Right lobe of liver (tissue), 6 donors: ENCODE measurements at regions not wholly inside any gene's neighbourhood (a gene's known extent, or its start where the extent isn't known, plus 50 kb on each side); places are given as distances from the start of the nearest gene placed in this dataset.

ENCODE experiments used
- ATAC-seq, 4 donors: fragments of 200-7000 bp; cut with Tn5 transposase; one replicate each; pipeline ENCODE4 v1.9.1; 2020; ENCODE audit warnings: mild to moderate bottlenecking in 4 of 4, moderate library complexity in 4 of 4
- DNase-seq, 3 donors: peaks; one replicate each; pipeline ENCODE4 v3.0.0-alpha.2; 2020
- H3K27ac ChIP-seq, 3 donors: fragments of 200-600 bp; one replicate each; pipeline ENCODE4 v1.8.0; 2022
- H3K27me3 ChIP-seq, 2 donors: fragments of 200-600 bp; one replicate each; pipeline ENCODE4 v1.8.0; 2022
- H3K36me3 ChIP-seq, 4 donors: fragments of 200-600 bp; sonication (generic) in 1 of 4; one replicate each; pipeline versions ENCODE4 v1.5.1 to v1.8.0; 2017 to 2022; ENCODE audit warnings: control low read depth in 1 of 4
- H3K4me1 ChIP-seq, 4 donors: fragments of 200-600 bp; sonication (generic) in 1 of 4; one replicate each; pipeline versions ENCODE4 v1.5.1 to v1.8.0; 2017 to 2022; ENCODE audit warnings: control low read depth in 1 of 4
- H3K4me3 ChIP-seq, 3 donors: fragments of 200-600 bp; one replicate each; pipeline ENCODE4 v1.8.0; 2022
- H3K9me3 ChIP-seq, 4 donors: fragments of 200-600 bp; sonication (generic) in 1 of 4; one replicate each; pipeline versions ENCODE4 v1.5.1 to v1.8.0; 2017 to 2022; ENCODE audit warnings: control low read depth in 1 of 4
- CTCF ChIP-seq, 4 donors: fragments of 200-600 bp in 3 of 4; fragments of 450-650 bp in 1 of 4; IDR thresholded peaks; one replicate each; pipeline versions ENCODE4 v1.5.1 to v1.8.0; 2016 to 2022; ENCODE audit warnings: antibody characterized with exemption in 4 of 4, mild to moderate bottlenecking in 2 of 4
- POLR2A ChIP-seq: fragments of 450-650 bp; IDR thresholded peaks from one replicate; pipeline ENCODE4 v1.6.1; 2017; ENCODE audit warnings: antibody characterized with exemption, mild to moderate bottlenecking
- WGBS: methylation state at CpG from one replicate; pipeline ENCODE4 v1.1.6; 2018; ENCODE audit warnings: low coverage, low lambda C conversion rate; ENCODE audit not compliant: insufficient coverage; ENCODE audit errors: missing lambda C conversion rate; 5-methylcytosine and 5-hydroxymethylcytosine counted together
- intact Hi-C, 2 donors: fragments of 100-400 bp; cut with DNase I; formaldehyde crosslinking; loops; one replicate each; pipeline versions ENCODE4 v1.11.2 to v1.14.1; 2022
- donor health status: DM: no; HTN: yes; CAD: no.
- donor health status: DM: no; HTN: no; CAD: no.
- donor health status: DM: no; HTN: no; CAD: no.
- donor health status: DM: no; HTN: yes; CAD: no.
- donor health status: DM: no; HTN: yes; CAD: no.

- TF ChIP-seq POLR2A: no peak
- no peak for TF ChIP-seq CTCF (IDR thresholded peaks at IDR 0.05)
- H3K9me3 ChIP-seq: no peaks in the 10 kb centered on the region
- DNase-seq (no peak), ATAC-seq (no peak)
- H3K4me1 ChIP-seq: no peaks in the 10 kb centered on the region
- no peaks in the 10 kb centered on the region for H3K27me3 ChIP-seq
- H3K27ac ChIP-seq: no peak overlapping the region
- 71% methylated on average over 1 of the region's 10 CpGs for WGBS
- no peaks in the 10 kb centered on the region for H3K36me3 ChIP-seq
- H3K4me3 ChIP-seq: no peak overlapping the region
- intact Hi-C loops: no loop called here
These were observed 163.4 kb downstream of the ARL4C start for GRCh38 chr2:234333168-234334130.

GRCh38 chr2:234331966-234332365, 164.9 kb downstream of the ARL4C start:
- ATAC-seq: no peak
- Histone ChIP-seq H3K36me3 (no peaks in the 10 kb centered on the region), H3K27me3 (no peaks in the 10 kb centered on the region), H3K27ac (no peak overlapping the region), H3K9me3 (no peaks in the 10 kb centered on the region), H3K4me1 (no peaks in the 10 kb centered on the region), H3K4me3 (no peak overlapping the region)
- DNase-seq: no peak
- intact Hi-C loops: no loop called here
- TF ChIP-seq CTCF (IDR thresholded peaks at IDR 0.05) (no peak), POLR2A (no peak)
- WGBS: 73% methylated on average over 5 of the region's 7 CpGs

- ATAC-seq (no peak), DNase-seq (no peak)
- no peaks in the 10 kb centered on the region for H3K4me1 ChIP-seq
- intact Hi-C loops: no loop called here
- H3K9me3 ChIP-seq: no peaks in the 10 kb centered on the region
- TF ChIP-seq CTCF (IDR thresholded peaks at IDR 0.05): no peak
- TF ChIP-seq POLR2A: no peak
- H3K27me3 ChIP-seq: no peaks in the 10 kb centered on the region
- no peak overlapping the region for H3K27ac ChIP-seq
- WGBS: 37% methylated on average over 2 of the region's 5 CpGs
- H3K36me3 ChIP-seq: no peaks in the 10 kb centered on the region
- H3K4me3 ChIP-seq: no peak overlapping the region
These were observed 165.3 kb downstream of the ARL4C start for GRCh38 chr2:234331566-234331965.

GRCh38 chr2:234330902-234331301, 166.0 kb downstream of the ARL4C start:
- WGBS: 74% methylated on average over 5 of the region's 5 CpGs
- ATAC-seq: no peak
- Histone ChIP-seq H3K36me3 (no peaks in the 10 kb centered on the region), H3K27me3 (no peaks in the 10 kb centered on the region), H3K4me1 (no peaks in the 10 kb centered on the region), H3K9me3 (no peaks in the 10 kb centered on the region), H3K4me3 (no peak overlapping the region), H3K27ac (no peak overlapping the region)
- intact Hi-C loops: no loop called here
- no peak for DNase-seq
- TF ChIP-seq CTCF (IDR thresholded peaks at IDR 0.05): no peak
- TF ChIP-seq POLR2A: no peak
